Fibroblast of skin of abdomen (primary cell): ENCODE measurements at regions not wholly inside any gene's neighbourhood (a gene's known extent, or its start where the extent isn't known, plus 50 kb on each side); places are given as distances from the start of the nearest gene placed in this dataset.

ENCODE experiments used
- DNase-seq: peaks from one replicate; pipeline ENCODE4 v3.0.0-alpha.2; 2013

- peak; percentile 10 for DNase-seq
Measured at GRCh38 chr5:108649106-108649505, 98.6 kb upstream of the FER start.

- peak; percentile 63 for DNase-seq
Measured at GRCh38 chr5:108642170-108642906, 105.4 kb upstream of the FER start.

GRCh38 chr5:108641596-108641995, 106.1 kb upstream of the FER start:
- no peak for DNase-seq

DNA sequence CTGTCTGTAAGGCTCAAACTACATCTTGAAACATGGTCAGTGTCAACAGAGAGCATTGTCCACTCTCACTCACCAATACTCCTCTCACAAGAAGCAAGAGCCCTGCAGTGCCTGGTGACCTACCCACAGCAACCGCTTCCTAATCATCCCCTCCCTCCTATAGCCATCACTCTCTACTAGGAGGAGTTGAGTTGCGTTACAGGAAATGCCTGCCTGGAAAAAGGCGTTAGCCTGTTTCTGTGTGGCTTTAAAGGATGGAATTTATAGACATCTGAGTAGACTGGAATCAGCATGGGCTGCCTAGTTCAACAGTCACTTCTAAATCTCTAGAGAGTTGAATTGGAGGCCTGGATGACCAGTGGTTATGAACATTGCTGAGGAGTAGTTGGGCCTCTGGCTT, 108.3 kb upstream of the FER start:
- peak; percentile 61 for DNase-seq

GRCh38 chr5:108638021-108638420, 109.7 kb upstream of the FER start:
- DNase-seq, result no peak

DNA sequence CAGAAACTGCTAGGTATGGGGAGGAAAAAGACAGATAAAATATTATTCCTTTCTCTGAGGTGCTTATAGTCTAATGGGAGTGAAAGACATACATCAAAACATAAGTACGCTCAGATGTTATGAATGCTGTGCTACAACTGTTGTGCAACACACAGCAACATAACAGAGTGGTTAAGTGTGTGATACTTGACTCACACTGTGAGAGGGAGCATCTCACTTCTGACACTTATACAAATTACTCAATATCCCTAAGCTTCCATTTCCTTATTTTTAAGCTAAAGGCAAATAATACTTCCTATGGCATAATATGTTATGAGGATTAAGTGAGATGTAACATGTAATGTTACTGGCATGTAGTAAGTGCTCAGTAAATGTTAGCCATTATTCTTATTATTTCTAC, 110.6 kb upstream of the FER start:
- peak; percentile 71 for DNase-seq

DNA sequence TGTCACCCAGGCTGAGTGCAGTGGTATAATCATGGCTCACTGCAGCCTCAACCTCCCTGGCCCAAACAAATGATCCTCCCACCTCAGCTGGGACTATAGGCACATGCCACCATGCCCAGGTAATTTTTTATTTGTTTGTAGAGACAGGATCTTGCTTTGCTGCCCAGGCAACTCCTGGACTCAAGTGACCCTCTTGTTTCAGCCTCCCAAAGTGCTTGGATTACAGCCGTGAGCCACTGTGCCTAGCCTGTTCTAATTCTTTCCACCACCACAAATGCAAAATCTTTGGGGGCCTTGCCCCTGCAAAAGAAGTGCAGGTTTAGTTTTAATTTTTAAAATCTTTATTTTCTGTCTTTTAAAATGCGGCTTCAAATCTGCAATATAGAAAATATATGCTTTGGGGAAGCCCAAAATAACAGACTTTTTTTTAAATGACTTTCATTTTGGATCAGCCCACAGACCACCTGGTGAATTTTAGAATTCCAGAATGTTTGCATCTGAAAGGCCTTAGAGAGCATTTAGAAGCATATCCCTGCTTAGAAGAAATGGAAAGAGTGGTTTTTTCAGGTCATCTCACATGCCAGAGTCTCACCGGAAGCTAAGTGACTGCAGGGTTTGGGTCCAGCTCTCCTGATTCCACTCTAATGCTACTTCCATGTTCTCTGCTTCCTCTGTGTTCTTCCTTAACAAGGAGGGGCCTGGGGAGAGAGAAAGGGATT, 111.4 kb upstream of the FER start:
- no peak for DNase-seq

DNA sequence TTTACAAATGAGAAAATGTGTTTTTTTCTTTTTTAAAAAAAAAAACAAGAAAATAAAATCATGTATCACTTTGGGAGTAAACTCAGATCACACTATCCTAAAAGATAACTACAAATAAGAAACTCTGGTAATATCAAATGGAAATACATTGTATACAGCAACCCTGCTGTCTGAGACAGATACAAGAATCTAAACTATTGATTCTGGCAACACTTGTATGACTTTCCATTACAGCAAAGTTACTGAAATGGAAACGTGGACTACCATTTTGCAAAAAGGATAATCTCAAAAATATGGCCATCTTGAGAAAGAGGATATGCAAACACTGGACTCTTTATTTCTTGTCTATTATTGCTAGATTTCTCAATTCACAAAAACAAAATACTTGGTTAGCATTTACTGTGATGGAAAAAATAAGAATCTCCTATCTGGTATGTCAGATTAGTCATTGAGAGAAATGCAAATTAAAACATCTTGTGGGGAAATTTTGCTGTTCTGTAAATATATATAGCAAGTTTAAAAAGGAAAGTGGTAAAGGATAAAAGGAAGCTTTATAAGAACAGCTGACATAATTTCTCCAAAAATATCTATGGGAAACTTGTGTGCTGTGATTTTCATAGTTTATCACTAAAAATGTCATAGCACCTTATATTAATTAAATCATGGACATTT, 112.9 kb upstream of the FER start:
- no peak for DNase-seq

DNA sequence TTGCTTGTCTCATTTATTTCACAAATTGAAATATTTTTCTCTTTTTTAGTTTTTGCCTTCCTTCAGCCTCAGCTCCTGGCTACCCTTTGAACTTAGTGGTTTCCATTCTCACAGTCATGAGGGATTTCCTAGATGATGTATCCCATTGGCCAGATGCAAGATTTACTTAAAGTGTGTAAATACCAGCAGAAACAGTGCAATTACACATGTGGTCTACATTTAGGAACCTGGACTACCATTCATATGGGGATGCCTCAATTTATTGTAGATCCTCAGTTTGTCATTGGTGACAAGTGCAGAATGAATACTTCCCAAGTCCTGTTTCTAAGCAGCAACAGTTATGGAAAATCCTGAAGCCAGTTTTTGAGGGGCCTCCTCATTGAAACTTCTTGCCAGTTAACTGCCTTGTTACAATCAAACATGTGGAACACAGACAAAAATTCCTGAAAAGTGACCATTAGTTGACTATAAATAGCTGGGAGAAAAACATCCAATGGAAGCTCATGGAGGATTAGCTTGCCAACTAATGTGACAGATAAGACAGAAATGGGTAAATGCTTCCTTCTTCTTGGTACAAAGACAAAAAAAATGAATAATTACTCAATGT, 113.6 kb upstream of the FER start:
- DNase-seq, result peak; percentile 36

DNA sequence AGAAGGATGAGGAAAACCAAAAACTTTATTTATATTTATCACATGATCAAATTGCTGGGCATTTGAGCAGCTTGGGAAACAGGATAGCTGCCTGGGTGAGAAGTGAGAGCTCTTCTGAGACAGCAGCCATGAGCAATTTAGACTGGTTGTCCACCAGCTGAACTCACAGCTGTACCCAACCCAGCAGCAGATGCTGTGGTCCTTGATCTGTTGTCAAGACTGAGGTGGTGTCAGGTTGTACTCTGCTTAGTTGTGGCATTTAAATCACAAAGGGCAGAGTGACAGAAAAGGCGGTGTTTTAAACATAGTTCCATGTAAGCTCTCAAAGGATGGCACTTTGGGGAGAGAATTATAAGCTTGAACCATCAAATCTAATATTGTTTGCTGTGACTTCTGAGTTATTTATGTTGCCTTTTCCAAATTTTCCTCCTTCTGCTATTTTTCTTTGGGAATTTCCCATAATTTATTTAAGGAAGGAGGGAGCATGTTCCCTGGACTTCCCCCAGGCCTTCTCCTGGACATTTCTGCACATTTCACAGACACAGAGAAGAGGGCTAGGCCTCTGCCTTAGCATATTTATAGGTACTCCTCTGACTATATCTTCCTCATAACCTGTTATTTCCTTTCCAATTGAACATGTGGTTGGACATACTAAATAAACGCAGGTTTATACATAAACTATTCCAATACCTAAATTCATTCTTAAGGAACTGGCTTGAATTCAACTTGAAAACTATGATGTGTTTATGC, 117.7 kb upstream of the FER start:
- DNase-seq, result no peak

- DNase-seq, result no peak
Measured at GRCh38 chr5:108625654-108626053, 122.0 kb upstream of the FER start.

DNA sequence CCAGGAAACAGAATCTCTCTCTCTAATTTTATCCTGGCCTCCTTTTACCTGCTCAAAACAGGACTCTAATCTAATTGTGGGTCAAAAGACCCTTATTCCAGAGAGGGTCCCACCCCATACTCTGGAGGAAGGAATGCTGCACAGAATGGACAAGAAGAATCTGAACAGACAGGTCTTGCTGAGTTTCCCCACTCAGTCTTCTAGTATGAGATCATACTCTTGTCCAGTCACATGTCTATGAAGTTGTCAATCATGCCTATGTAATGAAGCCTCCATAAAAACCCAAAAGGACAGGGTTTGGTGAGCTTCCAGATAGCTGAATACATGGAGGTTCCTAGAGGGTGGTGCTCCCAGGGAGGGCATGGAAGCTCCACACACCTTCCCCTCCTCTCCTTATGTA, 123.9 kb upstream of the FER start:
- no peak for DNase-seq

GRCh38 chr5:108620516-108620915, 127.2 kb upstream of the FER start:
- DNase-seq, result no peak

GRCh38 chr5:108619815-108620214, 127.9 kb upstream of the FER start:
- no peak for DNase-seq

GRCh38 chr5:108617467-108618435, 129.9 kb upstream of the FER start:
- DNase-seq, result no peak

DNA sequence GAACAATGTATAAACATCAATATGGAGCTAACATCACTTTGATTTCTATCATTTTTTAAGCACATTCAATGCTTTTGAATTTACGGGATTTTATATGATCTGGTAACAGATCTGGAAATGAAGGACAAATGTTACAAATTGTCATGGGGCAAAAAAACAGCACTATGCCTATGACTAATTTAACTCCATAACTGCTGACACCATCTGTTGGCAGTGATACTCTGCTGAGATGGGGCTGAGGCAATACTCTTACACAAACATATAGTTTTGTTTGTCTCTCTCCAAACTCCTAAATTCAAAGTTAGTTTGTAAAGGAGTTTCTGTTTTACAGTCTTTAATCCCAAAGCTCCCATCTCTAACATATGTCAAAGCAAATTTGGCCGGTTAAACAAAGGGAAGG, 132.5 kb upstream of the FER start:
- peak; percentile 51 for DNase-seq

GRCh38 chr5:108607421-108607820, 140.3 kb upstream of the FER start:
- no peak for DNase-seq

DNA sequence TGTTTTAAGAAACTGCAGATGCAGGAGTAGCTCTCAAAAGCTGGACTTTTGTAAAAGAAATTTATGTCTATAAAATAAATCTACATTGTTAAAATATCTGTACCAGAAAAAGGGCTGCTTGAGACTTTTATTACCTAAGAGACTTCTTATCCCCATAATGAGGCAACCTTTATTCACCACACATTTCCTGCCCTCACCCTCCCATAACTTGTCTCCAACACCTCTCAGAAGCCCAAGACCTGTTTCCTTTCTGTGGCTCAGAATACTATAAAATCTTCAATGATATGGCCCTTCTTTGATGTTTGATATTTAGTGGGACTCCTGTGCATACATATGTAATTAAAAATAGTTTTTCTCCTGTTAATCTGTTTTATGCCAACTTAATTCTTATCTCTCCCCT, 141.5 kb upstream of the FER start:
- DNase-seq, result no peak

GRCh38 chr5:108602830-108603229, 144.9 kb upstream of the FER start:
- DNase-seq, result no peak

DNA sequence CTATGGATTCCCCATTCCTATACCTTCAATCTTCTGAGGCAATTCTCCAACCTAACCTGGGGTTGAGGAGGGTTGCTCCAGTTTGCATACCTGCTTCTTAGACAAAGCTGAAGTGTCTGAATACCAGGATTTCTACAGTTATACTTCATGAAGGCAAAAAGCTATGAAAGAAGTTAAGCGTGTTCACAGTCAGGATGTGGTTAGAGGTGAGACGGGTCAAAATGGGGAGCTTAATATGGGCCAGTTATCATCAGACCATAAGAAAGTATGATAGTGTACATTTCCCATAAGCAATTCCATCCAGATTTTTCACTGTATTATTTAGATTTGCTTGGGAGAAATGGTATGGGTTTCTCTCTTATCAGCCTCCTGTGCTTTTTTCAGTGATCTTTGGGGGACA, 156.9 kb upstream of the FER start:
- DNase-seq, result no peak

DNA sequence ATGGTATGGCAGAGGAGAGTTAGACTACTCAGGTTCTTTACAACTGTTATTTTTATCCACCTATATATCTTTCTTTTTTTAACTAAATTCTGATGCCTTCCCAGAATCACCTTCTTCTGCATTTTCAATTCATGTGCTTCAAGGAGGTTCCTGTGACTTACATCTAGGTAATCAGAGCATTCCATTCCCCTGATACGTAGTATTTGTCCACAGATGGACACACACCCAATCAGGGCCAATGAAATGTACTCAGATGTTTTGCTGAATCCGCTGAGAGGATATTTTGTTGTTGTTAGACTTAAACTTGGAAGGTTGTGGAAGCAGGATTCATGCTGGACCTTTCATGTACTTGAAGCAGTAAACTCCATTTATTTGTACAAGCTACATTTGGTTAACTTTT, 159.4 kb upstream of the FER start:
- DNase-seq, result no peak
